ENCODE measurements at regions not wholly inside any gene's neighbourhood (a gene's known extent, or its start where the extent isn't known, plus 50 kb on each side); places are given as distances from the start of the nearest gene placed in this dataset.

GRCh38 chr13:103391936-103392335 lies 325.7 kb upstream of the SLC10A2 start:
- Mint-ChIP-seq H3K4me3 (no peak overlapping the region), H3K27me3 (ENCODE audit: low read depth) (no peaks in the 10 kb centered on the region), H3K27ac (no peak overlapping the region), H3K9me3 (no peaks in the 10 kb centered on the region), H3K4me1 (no peaks in the 10 kb centered on the region), H3K36me3 (no peaks in the 10 kb centered on the region)
- no peak for TF ChIP-seq CTCF (IDR thresholded peaks at IDR 0.05; ENCODE audit: unreplicated experiment)
- no peak for DNase-seq (ENCODE audit: low spot score in 2 of 2, unreplicated experiment in 2 of 2)

- H3K4me3 Mint-ChIP-seq: no peak overlapping the region
- H3K27ac Mint-ChIP-seq: no peak overlapping the region
- H3K27me3 Mint-ChIP-seq (ENCODE audit: low read depth): peaks cover 3% of the 10 kb centered on the region
- no peaks in the 10 kb centered on the region for H3K4me1 Mint-ChIP-seq
- no peak for DNase-seq (ENCODE audit: low spot score in 2 of 2, unreplicated experiment in 2 of 2)
- no peaks in the 10 kb centered on the region for H3K9me3 Mint-ChIP-seq
- no peaks in the 10 kb centered on the region for H3K36me3 Mint-ChIP-seq
- no peak for TF ChIP-seq CTCF (IDR thresholded peaks at IDR 0.05; ENCODE audit: unreplicated experiment)
Measured at GRCh38 chr13:103388839-103389238, 322.6 kb upstream of the SLC10A2 start.

- DNase-seq (ENCODE audit: low spot score in 2 of 2, unreplicated experiment in 2 of 2): no peak
- TF ChIP-seq CTCF (IDR thresholded peaks at IDR 0.05; ENCODE audit: unreplicated experiment): no peak
- H3K4me1 Mint-ChIP-seq: no peaks in the 10 kb centered on the region
- H3K9me3 Mint-ChIP-seq: peaks cover 17% of the 10 kb centered on the region
- no peak overlapping the region for H3K27ac Mint-ChIP-seq
- peaks cover 10% of the 10 kb centered on the region for H3K36me3 Mint-ChIP-seq
- no peak overlapping the region for H3K4me3 Mint-ChIP-seq
- peaks cover 3% of the 10 kb centered on the region for H3K27me3 Mint-ChIP-seq (ENCODE audit: low read depth)
Measured at GRCh38 chr13:103386341-103386740, 320.1 kb upstream of the SLC10A2 start.

- Mint-ChIP-seq H3K4me3 (no peak overlapping the region), H3K9me3 (peaks cover 4% of the 10 kb centered on the region), H3K27ac (no peak overlapping the region), H3K36me3 (no peaks in the 10 kb centered on the region), H3K4me1 (peaks cover 4% of the 10 kb centered on the region), H3K27me3 (ENCODE audit: low read depth) (no peaks in the 10 kb centered on the region)
- TF ChIP-seq CTCF (IDR thresholded peaks at IDR 0.05; ENCODE audit: unreplicated experiment): no peak
- no peak for DNase-seq (ENCODE audit: low spot score in 2 of 2, unreplicated experiment in 2 of 2)
Measured at GRCh38 chr13:103373916-103374315, 307.7 kb upstream of the SLC10A2 start.

GRCh38 chr13:103371271-103371670 lies 305.1 kb upstream of the SLC10A2 start:
- no peaks in the 10 kb centered on the region for H3K27me3 Mint-ChIP-seq (ENCODE audit: low read depth)
- no peak for DNase-seq (ENCODE audit: low spot score in 2 of 2, unreplicated experiment in 2 of 2)
- peaks cover 5% of the 10 kb centered on the region for H3K4me1 Mint-ChIP-seq
- no peak overlapping the region for H3K4me3 Mint-ChIP-seq
- no peaks in the 10 kb centered on the region for H3K36me3 Mint-ChIP-seq
- peaks cover 2% of the 10 kb centered on the region for H3K9me3 Mint-ChIP-seq
- TF ChIP-seq CTCF (IDR thresholded peaks at IDR 0.05; ENCODE audit: unreplicated experiment): no peak
- no peak overlapping the region for H3K27ac Mint-ChIP-seq

- H3K36me3 Mint-ChIP-seq: no peaks in the 10 kb centered on the region
- H3K4me3 Mint-ChIP-seq: no peak overlapping the region
- no peak overlapping the region for H3K27ac Mint-ChIP-seq
- DNase-seq (ENCODE audit: low spot score in 2 of 2, unreplicated experiment in 2 of 2): no peak
- H3K4me1 Mint-ChIP-seq: peaks cover 6% of the 10 kb centered on the region
- TF ChIP-seq CTCF (IDR thresholded peaks at IDR 0.05; ENCODE audit: unreplicated experiment): no peak
- H3K27me3 Mint-ChIP-seq (ENCODE audit: low read depth): no peaks in the 10 kb centered on the region
- H3K9me3 Mint-ChIP-seq: peaks cover 4% of the 10 kb centered on the region
Measured at GRCh38 chr13:103370790-103371189, 304.6 kb upstream of the SLC10A2 start.
